Fibroblast of lung (primary cell): ENCODE measurements at regions not wholly inside any gene's neighbourhood (a gene's known extent, or its start where the extent isn't known, plus 50 kb on each side); places are given as distances from the start of the nearest gene placed in this dataset.

Experiments used
- DNase-seq, 2 donors: peaks; one replicate each; pipeline versions ENCODE4 v3.0.0 to v3.0.0-alpha.2; 2010; ENCODE audit warnings: low read depth in 2 of 2
- H2AFZ ChIP-seq: 2 replicates; pipeline ENCODE4 v1.5.1; 2012; ENCODE audit warnings: low read length, control low read depth, inconsistent platforms
- H3K27ac ChIP-seq: 2 replicates; pipeline ENCODE4 v1.5.1; 2011; ENCODE audit warnings: low read length, control low read depth; ENCODE audit not compliant: insufficient read depth
- H3K27me3 ChIP-seq: 2 replicates; pipeline ENCODE4 v1.5.1; 2011; ENCODE audit warnings: mild to moderate bottlenecking, low read length; ENCODE audit not compliant: control insufficient read depth, insufficient read depth
- H3K36me3 ChIP-seq: 2 replicates; pipeline ENCODE4 v1.5.1; 2011; ENCODE audit warnings: low read length; ENCODE audit not compliant: control insufficient read depth, insufficient read depth
- H3K4me1 ChIP-seq: 2 replicates; pipeline ENCODE4 v1.5.1; 2011; ENCODE audit warnings: low read length; ENCODE audit not compliant: control insufficient read depth, insufficient read depth; ENCODE audit errors: extremely low read depth
- H3K4me2 ChIP-seq: 2 replicates; pipeline ENCODE4 v1.5.1; 2011; ENCODE audit warnings: low read length, control low read depth; ENCODE audit not compliant: insufficient read depth; ENCODE audit errors: extremely low read depth
- H3K4me3 ChIP-seq, 4 experiments: fragments of 200-600 bp in 1 of 4; sonication (generic) in 1 of 4; replicated peaks in 1 of 4; 2 replicates each; pipeline ENCODE4 v1.5.1; 2011 to 2016; ENCODE audit warnings: low read length in 4 of 4, low read depth in 3 of 4, mild to moderate bottlenecking in 3 of 4, control low read depth in 2 of 4, inconsistent platforms in 1 of 4, mixed read lengths in 1 of 4; ENCODE audit not compliant: insufficient read depth in 1 of 4; ENCODE audit errors: control extremely low read depth in 1 of 4
- H3K79me2 ChIP-seq: 2 replicates; pipeline ENCODE4 v1.5.1; 2012; ENCODE audit warnings: mild to moderate bottlenecking, low read length, inconsistent platforms; ENCODE audit not compliant: control insufficient read depth, insufficient read depth
- H3K9ac ChIP-seq: 2 replicates; pipeline ENCODE4 v1.5.1; 2011; ENCODE audit warnings: mild to moderate bottlenecking, low read length, control low read depth; ENCODE audit not compliant: insufficient read depth
- H3K9me3 ChIP-seq: 2 replicates; pipeline ENCODE4 v1.5.1; 2012; ENCODE audit warnings: low read depth, low read length; ENCODE audit not compliant: control insufficient read depth, insufficient read depth
- H4K20me1 ChIP-seq: 2 replicates; pipeline ENCODE4 v1.5.1; 2011; ENCODE audit warnings: low read length; ENCODE audit not compliant: control insufficient read depth, insufficient read depth; ENCODE audit errors: extremely low read depth
- EZH2 ChIP-seq: IDR thresholded peaks from 2 replicates; pipeline ENCODE4 v1.5.1; 2012; ENCODE audit warnings: low read length, control low read depth, mild to moderate bottlenecking; ENCODE audit errors: missing control alignments
- TF ChIP-seq, protein P1 (sequence below), 2 donors: IDR thresholded peaks in 1 of 2; conservative IDR thresholded peaks in 1 of 2; 1 replicate in 1 of 2; 2 replicates in 1 of 2; pipeline ENCODE4 v1.5.1; 2011 to 2012; ENCODE audit warnings: low read length in 2 of 2, control low read depth in 1 of 2, inconsistent platforms in 1 of 2, low read depth in 1 of 2, mild to moderate bottlenecking in 1 of 2

DNA sequence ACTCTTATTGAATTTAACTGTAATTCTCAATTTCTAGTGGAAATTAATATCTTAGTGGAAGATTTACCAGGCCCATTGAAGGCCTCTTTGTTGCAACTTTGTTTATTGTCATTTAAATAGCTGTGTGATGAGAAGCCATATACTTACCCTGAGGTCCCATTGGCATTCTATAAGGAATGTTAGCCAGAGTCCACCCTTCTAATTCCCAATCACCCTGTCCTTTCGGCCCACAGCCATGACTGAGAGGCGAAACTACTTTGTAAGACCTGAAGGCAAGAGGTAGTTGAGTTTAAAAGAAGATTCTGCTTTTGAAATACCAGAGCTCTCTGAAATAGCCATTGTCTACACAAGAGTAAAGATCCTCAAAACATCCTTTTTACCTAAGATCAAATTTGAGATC is 290.5 kb upstream of the RARB start:
- no peak overlapping the region for H3K9ac ChIP-seq
- H3K79me2 ChIP-seq = no peaks in the 10 kb centered on the region
- no peaks in the 10 kb centered on the region for H4K20me1 ChIP-seq
- H3K27me3 ChIP-seq = no peaks in the 10 kb centered on the region
- no peak for DNase-seq
- H3K4me1 ChIP-seq = no peaks in the 10 kb centered on the region
- TF ChIP-seq, protein P1, sequence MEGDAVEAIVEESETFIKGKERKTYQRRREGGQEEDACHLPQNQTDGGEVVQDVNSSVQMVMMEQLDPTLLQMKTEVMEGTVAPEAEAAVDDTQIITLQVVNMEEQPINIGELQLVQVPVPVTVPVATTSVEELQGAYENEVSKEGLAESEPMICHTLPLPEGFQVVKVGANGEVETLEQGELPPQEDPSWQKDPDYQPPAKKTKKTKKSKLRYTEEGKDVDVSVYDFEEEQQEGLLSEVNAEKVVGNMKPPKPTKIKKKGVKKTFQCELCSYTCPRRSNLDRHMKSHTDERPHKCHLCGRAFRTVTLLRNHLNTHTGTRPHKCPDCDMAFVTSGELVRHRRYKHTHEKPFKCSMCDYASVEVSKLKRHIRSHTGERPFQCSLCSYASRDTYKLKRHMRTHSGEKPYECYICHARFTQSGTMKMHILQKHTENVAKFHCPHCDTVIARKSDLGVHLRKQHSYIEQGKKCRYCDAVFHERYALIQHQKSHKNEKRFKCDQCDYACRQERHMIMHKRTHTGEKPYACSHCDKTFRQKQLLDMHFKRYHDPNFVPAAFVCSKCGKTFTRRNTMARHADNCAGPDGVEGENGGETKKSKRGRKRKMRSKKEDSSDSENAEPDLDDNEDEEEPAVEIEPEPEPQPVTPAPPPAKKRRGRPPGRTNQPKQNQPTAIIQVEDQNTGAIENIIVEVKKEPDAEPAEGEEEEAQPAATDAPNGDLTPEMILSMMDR (conservative IDR thresholded peaks at IDR 0.05 in 1 of 2, IDR thresholded peaks at IDR 0.05 in 1 of 2; ENCODE audit: low read depth in 1 of 2, low read length in 2 of 2) = no peak
- TF ChIP-seq EZH2 = no peak
- no peak overlapping the region for H3K4me3 ChIP-seq
- H3K9me3 ChIP-seq = no peaks in the 10 kb centered on the region
- H3K27ac ChIP-seq = no peak overlapping the region
- no peak overlapping the region for H3K4me2 ChIP-seq
- no peak overlapping the region for H2AFZ ChIP-seq
- H3K36me3 ChIP-seq = no peaks in the 10 kb centered on the region

DNA sequence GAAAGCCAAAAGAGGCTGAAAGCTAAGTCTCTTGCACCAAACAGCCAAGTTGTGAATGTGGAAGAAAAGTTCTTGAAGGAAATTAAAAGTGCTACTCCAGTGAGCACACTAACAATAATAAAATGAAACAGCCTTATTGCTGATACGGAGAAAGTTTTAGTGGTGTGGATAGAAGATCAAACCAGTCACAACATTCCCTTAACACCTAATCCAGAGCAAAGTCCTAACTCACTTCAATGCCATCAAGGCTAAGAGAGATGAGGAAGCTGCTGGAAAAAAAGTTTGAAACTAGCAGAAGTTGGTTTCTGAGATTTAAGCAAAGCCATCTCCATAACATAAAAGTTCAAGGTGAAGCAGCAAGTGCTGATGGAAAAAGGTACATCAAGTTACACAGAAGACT is 288.8 kb upstream of the RARB start:
- Histone ChIP-seq H3K79me2 (no peaks in the 10 kb centered on the region), H3K27ac (no peak overlapping the region), H3K9me3 (no peaks in the 10 kb centered on the region), H3K36me3 (no peaks in the 10 kb centered on the region), H3K9ac (no peak overlapping the region), H3K27me3 (no peaks in the 10 kb centered on the region), H2AFZ (no peak overlapping the region), H4K20me1 (no peaks in the 10 kb centered on the region), H3K4me1 (no peaks in the 10 kb centered on the region), H3K4me2 (no peak overlapping the region), H3K4me3 (no peak overlapping the region)
- TF ChIP-seq, protein P1 (conservative IDR thresholded peaks at IDR 0.05 in 1 of 2, IDR thresholded peaks at IDR 0.05 in 1 of 2; ENCODE audit: low read depth in 1 of 2, low read length in 2 of 2) = no peak
- TF ChIP-seq EZH2 = no peak
- no peak for DNase-seq

DNA sequence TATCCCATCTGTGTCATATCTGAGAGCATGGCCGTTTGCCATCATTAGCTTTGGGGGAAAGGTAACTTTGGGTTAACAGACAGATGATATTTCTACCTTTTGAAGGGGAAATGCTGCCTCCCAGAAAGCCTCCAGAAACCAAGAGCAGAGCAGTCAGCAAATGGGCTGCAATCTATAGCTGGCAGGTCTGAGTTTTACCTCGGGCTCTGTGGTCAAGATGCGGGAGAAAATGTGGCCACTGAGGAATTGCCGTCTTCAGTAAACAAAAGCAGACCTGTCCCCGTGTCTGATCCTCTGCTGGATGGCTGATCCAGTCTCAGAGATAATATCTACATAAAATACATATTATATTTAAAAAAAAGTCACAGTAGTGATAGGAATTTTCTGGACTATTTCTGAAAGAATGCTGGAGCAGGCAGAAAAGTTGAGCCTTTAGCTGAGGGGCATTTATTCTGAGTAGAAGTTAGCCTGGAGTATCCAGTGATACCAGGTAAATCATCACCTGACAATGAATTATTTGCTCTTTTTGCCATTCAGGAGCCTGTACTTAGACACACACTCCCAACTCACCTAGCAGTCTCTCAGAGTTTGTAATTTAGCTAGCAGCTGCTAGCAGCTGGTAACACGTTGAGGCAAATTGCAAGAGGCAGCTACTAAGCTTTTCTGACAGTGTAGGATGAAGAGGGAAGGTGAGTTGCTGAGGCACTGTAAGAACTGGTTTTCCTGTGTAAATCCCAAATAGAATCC is 285.3 kb upstream of the RARB start:
- no peaks in the 10 kb centered on the region for H4K20me1 ChIP-seq
- DNase-seq = no peak
- H3K36me3 ChIP-seq = no peaks in the 10 kb centered on the region
- H3K27ac ChIP-seq = no peak overlapping the region
- H3K4me2 ChIP-seq = no peak overlapping the region
- no peaks in the 10 kb centered on the region for H3K4me1 ChIP-seq
- no peaks in the 10 kb centered on the region for H3K79me2 ChIP-seq
- H3K9ac ChIP-seq = no peak overlapping the region
- no peaks in the 10 kb centered on the region for H3K27me3 ChIP-seq
- no peak overlapping the region for H3K4me3 ChIP-seq
- H3K9me3 ChIP-seq = no peaks in the 10 kb centered on the region
- no peak for TF ChIP-seq EZH2
- TF ChIP-seq, protein P1 (conservative IDR thresholded peaks at IDR 0.05 in 1 of 2, IDR thresholded peaks at IDR 0.05 in 1 of 2; ENCODE audit: low read depth in 1 of 2, low read length in 2 of 2) = no peak
- H2AFZ ChIP-seq = no peak overlapping the region
